Neural cell (in vitro differentiated cells): ENCODE measurements at regions not wholly inside any gene's neighbourhood (a gene's known extent, or its start where the extent isn't known, plus 50 kb on each side); places are given as distances from the start of the nearest gene placed in this dataset.

Experiments used
- H2AFZ ChIP-seq: fragments of 200-600, 300-800 bp; sonication (generic), shearing (Covaris generic); 2 replicates; pipeline ENCODE4 v1.6.0; 2014; ENCODE audit warnings: low read depth, mild to moderate bottlenecking, antibody characterized with exemption, low read length, moderate library complexity
- H3F3A ChIP-seq: fragments of 200-600 bp; shearing (Covaris generic); 2 replicates; pipeline ENCODE4 v1.6.1; 2016; ENCODE audit warnings: mild to moderate bottlenecking, moderate library complexity, mixed read lengths, antibody characterized with exemption, low read length; ENCODE audit not compliant: insufficient read depth, poor library complexity, severe bottlenecking
- H3K27ac ChIP-seq: fragments of 200-600, 300-800 bp; sonication (generic), shearing (Covaris generic); 2 replicates; pipeline ENCODE4 v1.5.1; 2014; ENCODE audit warnings: mild to moderate bottlenecking, low read length, moderate library complexity
- H3K27me3 ChIP-seq: fragments of 300-800, 200-600 bp; sonication (generic), shearing (Covaris generic); 2 replicates; pipeline ENCODE4 v1.6.0; 2014; ENCODE audit warnings: mild to moderate bottlenecking, low read depth, low read length, moderate library complexity; ENCODE audit not compliant: insufficient read depth
- H3K36me3 ChIP-seq: fragments of 300-800, 200-600 bp; sonication (generic), shearing (Covaris generic); 2 replicates; pipeline ENCODE4 v1.5.1; 2014; ENCODE audit warnings: mild to moderate bottlenecking, antibody characterized with exemption, low read length, moderate library complexity; ENCODE audit not compliant: insufficient read depth
- H3K4me2 ChIP-seq: fragments of 300-800, 200-600 bp; sonication (generic), shearing (Covaris generic); 2 replicates; pipeline ENCODE4 v1.6.0; 2014; ENCODE audit warnings: mild to moderate bottlenecking, low read length
- H3K4me3 ChIP-seq: fragments of 300-800, 200-600 bp; sonication (generic), shearing (Covaris generic); 2 replicates; pipeline ENCODE4 v1.5.1; 2014; ENCODE audit warnings: mild to moderate bottlenecking, low read length, moderate library complexity
- H3K79me2 ChIP-seq: fragments of 200-600 bp; shearing (Covaris generic); replicated peaks from 2 replicates; pipeline ENCODE4 v1.6.0; 2014; ENCODE audit warnings: mild to moderate bottlenecking, low read length, moderate library complexity; ENCODE audit not compliant: insufficient read depth
- H3K9ac ChIP-seq: fragments of 300-800, 200-600 bp; sonication (generic), shearing (Covaris generic); 2 replicates; pipeline ENCODE4 v1.6.1; 2016; ENCODE audit warnings: mild to moderate bottlenecking, low read length, mixed read lengths
- H3K9me2 ChIP-seq: fragments of 200-600 bp; shearing (Covaris generic); 2 replicates; pipeline ENCODE4 v1.6.1; 2016; ENCODE audit warnings: mild to moderate bottlenecking, low read length, mixed read lengths; ENCODE audit not compliant: insufficient read depth
- H3K9me3 ChIP-seq: fragments of 200-600, 300-800 bp; sonication (generic), shearing (Covaris generic); 2 replicates; pipeline ENCODE4 v1.6.1; 2016; ENCODE audit warnings: mild to moderate bottlenecking, mixed run types, low read length, moderate library complexity, mixed read lengths
- H4K20me1 ChIP-seq: fragments of 200-600 bp; shearing (Covaris generic); 2 replicates; pipeline ENCODE4 v1.6.1; 2016; ENCODE audit warnings: mild to moderate bottlenecking, mixed run types; ENCODE audit not compliant: insufficient read depth
- CTCF ChIP-seq: fragments of 450-650 bp; IDR thresholded peaks from 2 replicates; pipeline ENCODE4 v1.5.1; 2014; ENCODE audit warnings: antibody characterized with exemption, mild to moderate bottlenecking, moderate library complexity; ENCODE audit not compliant: poor library complexity, severe bottlenecking
- EP300 ChIP-seq: fragments of 450-650 bp; conservative IDR thresholded peaks from 2 replicates; pipeline ENCODE4 v1.6.1; 2014; ENCODE audit warnings: antibody characterized with exemption, mild to moderate bottlenecking, moderate library complexity; ENCODE audit not compliant: poor library complexity, severe bottlenecking
- EZH2 ChIP-seq: fragments of 200-600, 300-800 bp; shearing (Covaris generic), sonication (generic); IDR thresholded peaks from 2 replicates; pipeline ENCODE4 v1.6.1; 2014; ENCODE audit warnings: antibody characterized with exemption, low read length, borderline replicate concordance, mild to moderate bottlenecking; ENCODE audit not compliant: insufficient read depth, poor library complexity, severe bottlenecking
- MXI1 ChIP-seq: fragments of 450-650 bp; conservative IDR thresholded peaks from 2 replicates; pipeline ENCODE4 v1.6.1; 2014; ENCODE audit warnings: antibody characterized with exemption, mild to moderate bottlenecking; ENCODE audit not compliant: poor library complexity, severe bottlenecking
- POLR2AphosphoS5 ChIP-seq: IDR thresholded peaks from 2 replicates; pipeline ENCODE4 v1.6.1; 2012
- RAD21 ChIP-seq: fragments of 450-650 bp; conservative IDR thresholded peaks from 2 replicates; pipeline ENCODE4 v1.6.1; 2014; ENCODE audit warnings: antibody characterized with exemption, mild to moderate bottlenecking, moderate library complexity
- REST ChIP-seq: IDR thresholded peaks from 2 replicates; pipeline ENCODE4 v1.6.1; 2012; ENCODE audit warnings: borderline replicate concordance
- SMC3 ChIP-seq: fragments of 450-650 bp; conservative IDR thresholded peaks from 2 replicates; pipeline ENCODE4 v1.6.1; 2014; ENCODE audit warnings: antibody characterized with exemption, mild to moderate bottlenecking, moderate library complexity; ENCODE audit not compliant: poor library complexity
- TAF1 ChIP-seq: IDR thresholded peaks from 2 replicates; pipeline ENCODE4 v1.6.1; 2012; ENCODE audit warnings: low read depth

- no peak for TF ChIP-seq CTCF
These were observed 233.5 kb upstream of the MTPN start (continued) for GRCh38 chr7:136210664-136211063.

GRCh38 chr7:136210079-136210478 is 232.9 kb upstream of the MTPN start:
- no peak for TF ChIP-seq EP300
- no peak for TF ChIP-seq SMC3
- no peak for TF ChIP-seq REST
- TF ChIP-seq CTCF, result no peak
- no peak for TF ChIP-seq TAF1
- TF ChIP-seq POLR2AphosphoS5, result no peak
- TF ChIP-seq RAD21, result no peak
- TF ChIP-seq MXI1, result no peak
- no peak for TF ChIP-seq EZH2
- Histone ChIP-seq H3K27me3 (no peaks in the 10 kb centered on the region), H3K9ac (no peak overlapping the region), H3K4me2 (no peak overlapping the region), H3F3A (no peaks in the 10 kb centered on the region), H3K79me2 (no peaks in the 10 kb centered on the region), H3K9me2 (no peaks in the 10 kb centered on the region), H2AFZ (no peak overlapping the region), H3K9me3 (no peaks in the 10 kb centered on the region), H3K36me3 (no peaks in the 10 kb centered on the region), H3K27ac (no peak overlapping the region), H4K20me1 (no peaks in the 10 kb centered on the region), H3K4me3 (no peak overlapping the region)

- Histone ChIP-seq H3K4me2 (no peak overlapping the region), H3F3A (no peaks in the 10 kb centered on the region), H3K9ac (no peak overlapping the region), H3K36me3 (no peaks in the 10 kb centered on the region), H3K4me3 (no peak overlapping the region), H3K9me3 (no peaks in the 10 kb centered on the region), H3K27ac (no peak overlapping the region), H4K20me1 (no peaks in the 10 kb centered on the region), H3K79me2 (no peaks in the 10 kb centered on the region), H3K9me2 (no peaks in the 10 kb centered on the region), H3K27me3 (no peaks in the 10 kb centered on the region), H2AFZ (no peak overlapping the region)
- no peak for TF ChIP-seq REST
- TF ChIP-seq EZH2, result no peak
- TF ChIP-seq EP300, result no peak
- TF ChIP-seq TAF1, result no peak
- no peak for TF ChIP-seq CTCF
- TF ChIP-seq POLR2AphosphoS5, result no peak
- no peak for TF ChIP-seq SMC3
- no peak for TF ChIP-seq MXI1
- no peak for TF ChIP-seq RAD21
These were observed 228.8 kb upstream of the MTPN start for GRCh38 chr7:136205956-136206355.
